ENCODE measurements at regions not wholly inside any gene's neighbourhood (a gene's known extent, or its start where the extent isn't known, plus 50 kb on each side); places are given as distances from the start of the nearest gene placed in this dataset.

- no peak overlapping the region for H3K4me3 ChIP-seq (ENCODE audit: low read depth, low read length)
- DNase-seq (ENCODE audit: low read depth) = no peak
- TF ChIP-seq CTCF (conservative IDR thresholded peaks at IDR 0.05; ENCODE audit: low read depth, low read length) = no peak
These were observed 107.7 kb downstream of the EDEM1 start for GRCh38 chr3:5295191-5295690.

- DNase-seq (ENCODE audit: low read depth) = no peak
- no peak for TF ChIP-seq CTCF (conservative IDR thresholded peaks at IDR 0.05; ENCODE audit: low read depth, low read length)
- no peak overlapping the region for H3K4me3 ChIP-seq (ENCODE audit: low read depth, low read length)
These were observed 108.9 kb downstream of the EDEM1 start for GRCh38 chr3:5296362-5296761.

GRCh38 chr3:5297895-5298294 lies 110.4 kb downstream of the EDEM1 start:
- DNase-seq (ENCODE audit: low read depth) = no peak
- TF ChIP-seq CTCF (conservative IDR thresholded peaks at IDR 0.05; ENCODE audit: low read depth, low read length) = no peak
- H3K4me3 ChIP-seq (ENCODE audit: low read depth, low read length) = no peak overlapping the region

GRCh38 chr3:5298453-5298852 lies 110.9 kb downstream of the EDEM1 start:
- DNase-seq (ENCODE audit: low read depth) = no peak
- no peak for TF ChIP-seq CTCF (conservative IDR thresholded peaks at IDR 0.05; ENCODE audit: low read depth, low read length)
- no peak overlapping the region for H3K4me3 ChIP-seq (ENCODE audit: low read depth, low read length)

GRCh38 chr3:5299161-5299560 lies 111.7 kb downstream of the EDEM1 start:
- no peak for DNase-seq (ENCODE audit: low read depth)
- H3K4me3 ChIP-seq (ENCODE audit: low read depth, low read length) = no peak overlapping the region
- no peak for TF ChIP-seq CTCF (conservative IDR thresholded peaks at IDR 0.05; ENCODE audit: low read depth, low read length)

GRCh38 chr3:5300638-5301037 lies 113.1 kb downstream of the EDEM1 start:
- TF ChIP-seq CTCF (conservative IDR thresholded peaks at IDR 0.05; ENCODE audit: low read depth, low read length) = no peak
- H3K4me3 ChIP-seq (ENCODE audit: low read depth, low read length) = no peak overlapping the region

GRCh38 chr3:5301651-5302297 lies 114.3 kb downstream of the EDEM1 start:
- H3K4me3 ChIP-seq (ENCODE audit: low read depth, low read length) = no peak overlapping the region
- TF ChIP-seq CTCF (conservative IDR thresholded peaks at IDR 0.05; ENCODE audit: low read depth, low read length) = no peak
- no peak for DNase-seq (ENCODE audit: low read depth)

More at GRCh38 chr3:5300638-5301037, 113.1 kb downstream of the EDEM1 start:
- no peak for DNase-seq (ENCODE audit: low read depth)
